Kidney tubule cell (primary cell): ENCODE measurements at regions not wholly inside any gene's neighbourhood (a gene's known extent, or its start where the extent isn't known, plus 50 kb on each side); places are given as distances from the start of the nearest gene placed in this dataset.
A peak's percentile ranks its signal among the peaks of the same experiment; 100 is the strongest.
"Not testable (repeated sequence)": the region's sequence is repeated elsewhere in the genome, so short reads cannot be mapped to it uniquely, and the experiment has no call there.

Source experiments
- DNase-seq: peaks from one replicate; pipeline ENCODE4 v3.0.0-alpha.2; 2018; ENCODE audit warnings: low spot score

- DNase-seq, result not testable (repeated sequence)
These were observed 69.5 kb downstream of the MDH2 start for GRCh38 chr7:76117306-76117991.

GRCh38 chr7:76118253-76119036 lies 70.5 kb downstream of the MDH2 start:
- DNase-seq, result peak; percentile 25

GRCh38 chr7:76121044-76121443 lies 73.1 kb downstream of the MDH2 start:
- no peak for DNase-seq

- DNase-seq, result no peak
These were observed 74.8 kb downstream of the MDH2 start for GRCh38 chr7:76122516-76123239.

GRCh38 chr7:76123316-76123715 lies 75.4 kb downstream of the MDH2 start:
- no peak for DNase-seq

GRCh38 chr7:76125560-76125959 lies 76.1 kb upstream of the SRRM3 start:
- DNase-seq, result no peak

GRCh38 chr7:76126632-76127031 lies 75.1 kb upstream of the SRRM3 start:
- DNase-seq, result no peak

GRCh38 chr7:76129366-76129765 lies 72.3 kb upstream of the SRRM3 start:
- peak; percentile 65 for DNase-seq

- no peak for DNase-seq
These were observed 71.9 kb upstream of the SRRM3 start for GRCh38 chr7:76129836-76130235.

GRCh38 chr7:76130661-76131060 lies 71.0 kb upstream of the SRRM3 start:
- peak; percentile 48 for DNase-seq

GRCh38 chr7:76131887-76132286 lies 69.8 kb upstream of the SRRM3 start:
- DNase-seq, result not testable (repeated sequence)

- DNase-seq, result no peak
These were observed 68.4 kb upstream of the SRRM3 start for GRCh38 chr7:76133164-76133775.

GRCh38 chr7:76133839-76134238 lies 67.9 kb upstream of the SRRM3 start:
- DNase-seq, result no peak

- not testable (repeated sequence) for DNase-seq
These were observed 66.4 kb upstream of the SRRM3 start for GRCh38 chr7:76135263-76135662.

- not testable (repeated sequence) for DNase-seq
These were observed 63.0 kb upstream of the SRRM3 start for GRCh38 chr7:76138577-76139313.

GRCh38 chr7:76139670-76140069 lies 62.0 kb upstream of the SRRM3 start:
- DNase-seq, result no peak

- not testable (repeated sequence) for DNase-seq
These were observed 61.4 kb upstream of the SRRM3 start for GRCh38 chr7:76140259-76140658.

GRCh38 chr7:76142861-76143260 lies 58.8 kb upstream of the SRRM3 start:
- DNase-seq, result no peak

- not testable (repeated sequence) for DNase-seq
These were observed 56.9 kb upstream of the SRRM3 start for GRCh38 chr7:76144664-76145270.

- no peak for DNase-seq
These were observed 55.3 kb upstream of the SRRM3 start for GRCh38 chr7:76146374-76146773.

GRCh38 chr7:76148947-76149346 lies 52.7 kb upstream of the SRRM3 start:
- not testable (repeated sequence) for DNase-seq
